IMR-90 (cell line): ENCODE measurements at regions not wholly inside any gene's neighbourhood (a gene's known extent, or its start where the extent isn't known, plus 50 kb on each side); places are given as distances from the start of the nearest gene placed in this dataset.

Source experiments
- ATAC-seq: fragments of 200-7000 bp; cut with Tn5 transposase; 2 replicates; pipeline ENCODE4 v1.9.1; 2020; ENCODE audit warnings: low read depth, mild to moderate bottlenecking, moderate library complexity
- BruUV-seq: library from RNA; stranded (reverse); fragments of 400-500 nt; replicated peaks from 2 replicates; lab custom pipeline; 2021; lab: Mats Ljungman, UMichigan
- CTCF ChIA-PET: fragments of 300-600 bp; formaldehyde crosslinking; extraction: SDS; loops from one replicate; lab custom pipeline; 2021; ENCODE audit warnings: antibody characterized with exemption; lab: Yijun Ruan, JAX
- POLR2A ChIA-PET: fragments of 300-600 bp; sonication (Branson Sonifier 250); formaldehyde crosslinking; loops from one replicate; lab custom pipeline; 2022; ENCODE audit warnings: antibody characterized with exemption; ENCODE audit not compliant: unreplicated experiment; lab: Charles Lee
- DNase-seq: peaks from one replicate; pipeline ENCODE4 v3.0.0; 2013
- H2AFZ ChIP-seq: replicated peaks from 2 replicates; pipeline ENCODE3; 2013; ENCODE audit warnings: low read length, mild to moderate bottlenecking; ENCODE audit not compliant: poor library complexity
- H2AK5ac ChIP-seq: 2 replicates; pipeline ENCODE4 v1.6.1; 2013; ENCODE audit warnings: low read depth, low read length, inconsistent platforms
- H2AK9ac ChIP-seq: replicated peaks from 2 replicates; pipeline ENCODE3; 2013; ENCODE audit warnings: mild to moderate bottlenecking, low read depth, low read length, moderate library complexity; ENCODE audit not compliant: poor library complexity
- H2BK120ac ChIP-seq: 2 replicates; pipeline ENCODE4 v1.6.1; 2013; ENCODE audit warnings: low read depth, low read length, inconsistent platforms
- H2BK15ac ChIP-seq: 3 replicates; pipeline ENCODE4 v1.6.1; 2013; ENCODE audit warnings: low read depth, low read length, inconsistent platforms
- H2BK20ac ChIP-seq: 2 replicates; pipeline ENCODE4 v1.6.1; 2013; ENCODE audit warnings: low read depth, mild to moderate bottlenecking, inconsistent platforms, low read length, moderate library complexity
- H2BK5ac ChIP-seq: 2 replicates; pipeline ENCODE4 v1.6.1; 2013; ENCODE audit warnings: mild to moderate bottlenecking, low read depth, low read length, inconsistent platforms; ENCODE audit not compliant: poor library complexity, severe bottlenecking
- H3K14ac ChIP-seq: replicated peaks from 2 replicates; pipeline ENCODE4 v1.6.1; 2013; ENCODE audit warnings: low read depth, low read length, inconsistent platforms
- H3K18ac ChIP-seq: 2 replicates; pipeline ENCODE4 v1.6.1; 2013; ENCODE audit warnings: low read depth, low read length, control low read depth
- H3K23ac ChIP-seq: 2 replicates; pipeline ENCODE4 v1.6.1; 2013; ENCODE audit warnings: low read depth, low read length, inconsistent platforms
- H3K27ac ChIP-seq: 2 replicates; pipeline ENCODE4 v1.5.1; 2013; ENCODE audit warnings: mild to moderate bottlenecking, control low read depth, low read length; ENCODE audit not compliant: insufficient read depth
- H3K27me3 ChIP-seq: 2 replicates; pipeline ENCODE4 v1.6.1; 2013; ENCODE audit warnings: low read length; ENCODE audit not compliant: control insufficient read depth, insufficient read depth
- H3K36me3 ChIP-seq: 2 replicates; pipeline ENCODE4 v1.6.1; 2013; ENCODE audit warnings: low read length, mixed read lengths; ENCODE audit not compliant: control insufficient read depth, insufficient read depth
- H3K4ac ChIP-seq: 2 replicates; pipeline ENCODE4 v1.6.1; 2013; ENCODE audit warnings: low read depth, low read length, inconsistent platforms
- H3K4me1 ChIP-seq: 2 replicates; pipeline ENCODE4 v1.6.1; 2013; ENCODE audit warnings: low read length, mixed read lengths; ENCODE audit not compliant: control insufficient read depth, insufficient read depth
- H3K4me2 ChIP-seq: 2 replicates; pipeline ENCODE4 v1.6.1; 2013; ENCODE audit warnings: low read depth, mild to moderate bottlenecking, control low read depth, low read length, moderate library complexity
- H3K4me3 ChIP-seq: 2 replicates; pipeline ENCODE4 v1.5.1; 2013; ENCODE audit warnings: low read depth, mild to moderate bottlenecking, control low read depth, low read length, moderate library complexity; ENCODE audit not compliant: insufficient read depth
- H3K56ac ChIP-seq: 2 replicates; pipeline ENCODE4 v1.6.1; 2013; ENCODE audit warnings: low read length, inconsistent platforms; ENCODE audit not compliant: insufficient read depth; ENCODE audit errors: extremely low read depth
- H3K79me1 ChIP-seq, 2 experiments: 2 replicates each; pipeline ENCODE4 v1.6.1; 2013; ENCODE audit warnings: low read length in 2 of 2, inconsistent platforms in 1 of 2, low read depth in 1 of 2
- H3K9ac ChIP-seq: 2 replicates; pipeline ENCODE4 v1.6.1; 2013; ENCODE audit warnings: low read depth, low read length, control low read depth
- H3K9me1 ChIP-seq: 2 replicates; pipeline ENCODE4 v1.6.1; 2013; ENCODE audit warnings: low read length, inconsistent platforms; ENCODE audit not compliant: insufficient read depth
- H3K9me3 ChIP-seq: 2 replicates; pipeline ENCODE4 v1.6.1; 2013; ENCODE audit warnings: low read length; ENCODE audit not compliant: control insufficient read depth, insufficient read depth
- H4K20me1 ChIP-seq: 2 replicates; pipeline ENCODE4 v1.6.1; 2013; ENCODE audit warnings: low read length, inconsistent platforms; ENCODE audit not compliant: insufficient read depth
- H4K5ac ChIP-seq: 2 replicates; pipeline ENCODE4 v1.6.1; 2013; ENCODE audit warnings: mild to moderate bottlenecking, low read depth, low read length, control low read depth
- H4K8ac ChIP-seq, 2 experiments: 2 replicates each; pipeline ENCODE4 v1.6.1; 2013; ENCODE audit warnings: low read depth in 2 of 2, low read length in 2 of 2, control low read depth in 1 of 2, inconsistent platforms in 1 of 2
- H4K91ac ChIP-seq: 2 replicates; pipeline ENCODE4 v1.6.1; 2013; ENCODE audit warnings: low read depth, low read length, inconsistent platforms; ENCODE audit not compliant: insufficient read depth
- BHLHE40 ChIP-seq: fragments of 150-350 bp; IDR thresholded peaks from 2 replicates; pipeline ENCODE4 v1.6.1; 2016; ENCODE audit warnings: mild to moderate bottlenecking, low read depth, low read length
- CEBPB ChIP-seq: IDR thresholded peaks from 2 replicates; pipeline ENCODE4 v1.6.1; 2012; ENCODE audit warnings: low read depth, low read length, improper control_type of control experiment
- CHD1 ChIP-seq: IDR thresholded peaks from 2 replicates; pipeline ENCODE4 v1.6.1; 2012; ENCODE audit warnings: low read depth, low read length, improper control_type of control experiment
- MAFK ChIP-seq: IDR thresholded peaks from 2 replicates; pipeline ENCODE4 v1.6.1; 2012; ENCODE audit warnings: low read depth, low read length, improper control_type of control experiment
- MAZ ChIP-seq: IDR thresholded peaks from 2 replicates; pipeline ENCODE4 v1.6.1; 2012; ENCODE audit warnings: low read depth, mild to moderate bottlenecking, low read length, improper control_type of control experiment, moderate library complexity, borderline replicate concordance
- MXI1 ChIP-seq: IDR thresholded peaks from 2 replicates; pipeline ENCODE4 v1.6.1; 2012; ENCODE audit warnings: low read depth, mild to moderate bottlenecking, low read length, moderate library complexity, borderline replicate concordance
- NFE2L2 ChIP-seq: fragments of 150-350 bp; IDR thresholded peaks from 2 replicates; pipeline ENCODE4 v1.6.1; 2016; ENCODE audit warnings: low read depth, mild to moderate bottlenecking, low read length
- POLR2A ChIP-seq: IDR thresholded peaks from 2 replicates; pipeline ENCODE4 v1.6.1; 2012; ENCODE audit warnings: mild to moderate bottlenecking, low read depth, low read length
- RCOR1 ChIP-seq: IDR thresholded peaks from 2 replicates; pipeline ENCODE4 v1.6.1; 2012; ENCODE audit warnings: mild to moderate bottlenecking, low read length, improper control_type of control experiment; ENCODE audit not compliant: insufficient replicate concordance
- RFX5 ChIP-seq: IDR thresholded peaks from 2 replicates; pipeline ENCODE4 v1.8.0; 2012; ENCODE audit warnings: low read depth, mild to moderate bottlenecking, low read length, moderate library complexity
- SMC3 ChIP-seq: fragments of 150-350 bp; IDR thresholded peaks from 2 replicates; pipeline ENCODE4 v1.6.1; 2016; ENCODE audit warnings: low read depth, mild to moderate bottlenecking, antibody characterized with exemption, low read length, moderate library complexity
- WGBS, 2 experiments: methylation state at CpG; one replicate each; pipeline versions ENCODE4 v1.1.5 to v1.1.7; 2013; ENCODE audit warnings: missing lambda C conversion rate in 2 of 2; ENCODE audit not compliant: insufficient read length in 1 of 2; ENCODE audit errors: extremely low coverage in 2 of 2; 5-methylcytosine and 5-hydroxymethylcytosine counted together
- dilution Hi-C: fragments of 300-500 bp; cut with HindIII; formaldehyde crosslinking; loops from one replicate; pipeline ENCODE4 v1.14.3; 2018; ENCODE audit warnings: low sequenced_read_pairs; ENCODE audit not compliant: unreplicated experiment
- in situ Hi-C: fragments of 300-500 bp; cut with MboI; formaldehyde crosslinking; loops from 3 replicates; pipeline ENCODE4 v1.14.3; 2019; ENCODE audit warnings: low sequenced_read_pairs, inconsistent platforms, mixed read lengths
- intact Hi-C: fragments of 100-400 bp; cut with micrococcal nuclease; formaldehyde crosslinking; loops from 2 replicates; pipeline ENCODE4 v1.10.0; 2022
- TF ChIP-seq, protein P1 (sequence below): conservative IDR thresholded peaks from 2 replicates; pipeline ENCODE4 v1.5.1; 2012; ENCODE audit warnings: mild to moderate bottlenecking, low read depth, low read length, improper control_type of control experiment
- TF ChIP-seq, protein P2 (sequence below): fragments of 150-350 bp; IDR thresholded peaks from 2 replicates; pipeline ENCODE4 v1.6.1; 2016; ENCODE audit warnings: low read depth, mild to moderate bottlenecking, low read length, moderate library complexity, borderline replicate concordance
- TF ChIP-seq, protein P3 (sequence below): fragments of 150-350 bp; IDR thresholded peaks from 2 replicates; pipeline ENCODE4 v1.6.1; 2017; ENCODE audit warnings: mild to moderate bottlenecking, antibody characterized with exemption, low read length, low read depth

DNA sequence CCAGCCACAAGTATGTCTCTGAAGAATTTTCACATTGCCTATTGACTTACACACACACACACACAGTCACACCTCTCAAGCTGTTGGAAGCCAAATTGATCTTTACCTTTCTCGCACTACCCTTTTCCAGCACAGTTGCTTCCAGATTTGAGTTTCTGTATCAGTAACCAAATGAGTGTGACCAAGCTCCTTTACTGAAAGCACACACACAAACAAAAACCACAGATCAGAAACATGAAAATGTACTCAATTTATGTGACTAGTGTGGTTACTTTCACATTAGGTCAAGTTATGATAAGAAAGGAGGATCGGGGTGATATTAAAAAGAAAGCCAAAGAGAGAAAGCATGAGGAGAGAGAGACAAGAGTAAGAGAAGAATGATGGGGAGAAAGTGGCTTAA, 993.9 kb upstream of the POU3F3 start:
- H3K4me2 ChIP-seq, result no peak overlapping the region
- H3K14ac ChIP-seq, result no peak overlapping the region
- H3K56ac ChIP-seq, result no peak overlapping the region
- ChIA-PET POLR2A (no interaction called here), CTCF (no interaction called here)
- H3K4me3 ChIP-seq, result no peak overlapping the region
- H2AK5ac ChIP-seq, result no peak overlapping the region
- H3K9me1 ChIP-seq, result no peaks in the 10 kb centered on the region
- no peaks in the 10 kb centered on the region for H4K20me1 ChIP-seq
- H3K27ac ChIP-seq, result no peak overlapping the region
- no peak overlapping the region for H2BK120ac ChIP-seq
- no peak for ATAC-seq
- intact Hi-C loops, result no loop called here
- DNase-seq, result no peak
- H2BK5ac ChIP-seq, result no peak overlapping the region
- H3K18ac ChIP-seq, result no peak overlapping the region
- no peak overlapping the region for H4K91ac ChIP-seq
- no peaks in the 10 kb centered on the region for H3K36me3 ChIP-seq
- H4K8ac ChIP-seq, result no peak overlapping the region
- no TSS peak for BruUV-seq
- no peak overlapping the region for H2AK9ac ChIP-seq
- no peak overlapping the region for H2BK15ac ChIP-seq
- in situ Hi-C loops, result no loop called here
- no peak overlapping the region for H2BK20ac ChIP-seq
- WGBS, 2 experiments, result no CpG with 5 or more reads among the region's 2 CpGs
- no peak overlapping the region for H3K23ac ChIP-seq
- H3K4ac ChIP-seq, result no peak overlapping the region
- no peak overlapping the region for H3K9ac ChIP-seq
- H3K79me1 ChIP-seq, result no peaks in the 10 kb centered on the region
- H3K4me1 ChIP-seq, result no peaks in the 10 kb centered on the region
- dilution Hi-C loops, result no loop called here
- no peak overlapping the region for H2AFZ ChIP-seq
- H4K5ac ChIP-seq, result no peak overlapping the region
- no peaks in the 10 kb centered on the region for H3K27me3 ChIP-seq
- TF ChIP-seq, protein P1, sequence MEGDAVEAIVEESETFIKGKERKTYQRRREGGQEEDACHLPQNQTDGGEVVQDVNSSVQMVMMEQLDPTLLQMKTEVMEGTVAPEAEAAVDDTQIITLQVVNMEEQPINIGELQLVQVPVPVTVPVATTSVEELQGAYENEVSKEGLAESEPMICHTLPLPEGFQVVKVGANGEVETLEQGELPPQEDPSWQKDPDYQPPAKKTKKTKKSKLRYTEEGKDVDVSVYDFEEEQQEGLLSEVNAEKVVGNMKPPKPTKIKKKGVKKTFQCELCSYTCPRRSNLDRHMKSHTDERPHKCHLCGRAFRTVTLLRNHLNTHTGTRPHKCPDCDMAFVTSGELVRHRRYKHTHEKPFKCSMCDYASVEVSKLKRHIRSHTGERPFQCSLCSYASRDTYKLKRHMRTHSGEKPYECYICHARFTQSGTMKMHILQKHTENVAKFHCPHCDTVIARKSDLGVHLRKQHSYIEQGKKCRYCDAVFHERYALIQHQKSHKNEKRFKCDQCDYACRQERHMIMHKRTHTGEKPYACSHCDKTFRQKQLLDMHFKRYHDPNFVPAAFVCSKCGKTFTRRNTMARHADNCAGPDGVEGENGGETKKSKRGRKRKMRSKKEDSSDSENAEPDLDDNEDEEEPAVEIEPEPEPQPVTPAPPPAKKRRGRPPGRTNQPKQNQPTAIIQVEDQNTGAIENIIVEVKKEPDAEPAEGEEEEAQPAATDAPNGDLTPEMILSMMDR, result no peak
- no peak for TF ChIP-seq RFX5
- TF ChIP-seq MAZ, result no peak
- TF ChIP-seq BHLHE40, result no peak
- TF ChIP-seq SMC3, result no peak
- no peak for TF ChIP-seq RCOR1
- TF ChIP-seq, protein P2, sequence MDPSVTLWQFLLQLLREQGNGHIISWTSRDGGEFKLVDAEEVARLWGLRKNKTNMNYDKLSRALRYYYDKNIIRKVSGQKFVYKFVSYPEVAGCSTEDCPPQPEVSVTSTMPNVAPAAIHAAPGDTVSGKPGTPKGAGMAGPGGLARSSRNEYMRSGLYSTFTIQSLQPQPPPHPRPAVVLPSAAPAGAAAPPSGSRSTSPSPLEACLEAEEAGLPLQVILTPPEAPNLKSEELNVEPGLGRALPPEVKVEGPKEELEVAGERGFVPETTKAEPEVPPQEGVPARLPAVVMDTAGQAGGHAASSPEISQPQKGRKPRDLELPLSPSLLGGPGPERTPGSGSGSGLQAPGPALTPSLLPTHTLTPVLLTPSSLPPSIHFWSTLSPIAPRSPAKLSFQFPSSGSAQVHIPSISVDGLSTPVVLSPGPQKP, result no peak
- no peak for TF ChIP-seq NFE2L2
- no peak for TF ChIP-seq CEBPB
- TF ChIP-seq, protein P3, sequence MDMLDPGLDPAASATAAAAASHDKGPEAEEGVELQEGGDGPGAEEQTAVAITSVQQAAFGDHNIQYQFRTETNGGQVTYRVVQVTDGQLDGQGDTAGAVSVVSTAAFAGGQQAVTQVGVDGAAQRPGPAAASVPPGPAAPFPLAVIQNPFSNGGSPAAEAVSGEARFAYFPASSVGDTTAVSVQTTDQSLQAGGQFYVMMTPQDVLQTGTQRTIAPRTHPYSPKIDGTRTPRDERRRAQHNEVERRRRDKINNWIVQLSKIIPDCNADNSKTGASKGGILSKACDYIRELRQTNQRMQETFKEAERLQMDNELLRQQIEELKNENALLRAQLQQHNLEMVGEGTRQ, result no peak
- no peak for TF ChIP-seq CHD1
- TF ChIP-seq POLR2A, result no peak
- no peak for TF ChIP-seq MAFK
- TF ChIP-seq MXI1, result no peak
- H3K9me3 ChIP-seq, result peaks cover 8% of the 10 kb centered on the region; the same call in 1 of the 2 replicates
